H1 (cell line): ENCODE measurements at regions not wholly inside any gene's neighbourhood (a gene's known extent, or its start where the extent isn't known, plus 50 kb on each side); places are given as distances from the start of the nearest gene placed in this dataset.

ENCODE experiments used
- CTCF ChIA-PET: fragments of 300-600 bp; sonication (Branson Sonifier 250); formaldehyde crosslinking; loops from one replicate; lab custom pipeline; 2021; ENCODE audit not compliant: partially characterized antibody; lab: Charles Lee
- POLR2A ChIA-PET: fragments of 300-600 bp; sonication (Branson Sonifier 250); formaldehyde crosslinking; loops from one replicate; lab custom pipeline; 2021; ENCODE audit warnings: inconsistent platforms; ENCODE audit not compliant: partially characterized antibody; lab: Charles Lee
- DNase-seq, 2 experiments: peaks; one replicate each; pipeline versions ENCODE4 v3.0.0 to v3.0.0-alpha.2; 2010 to 2022; ENCODE audit warnings: low spot score in 2 of 2, low read depth in 1 of 2, mixed read lengths in 1 of 2
- FAIRE-seq: peaks from 2 replicates; lab custom pipeline; 2011; peaks lifted over from hg19 to GRCh38; lab: Jason Lieb, UNC
- H2AFZ ChIP-seq: 2 replicates; pipeline ENCODE4 v1.8.1; 2012; ENCODE audit warnings: low read length, inconsistent platforms
- H2AK5ac ChIP-seq: 2 replicates; pipeline ENCODE4 v1.6.1; 2013; ENCODE audit warnings: low read depth, low read length
- H2BK120ac ChIP-seq: replicated peaks from 2 replicates; pipeline ENCODE3; 2013; ENCODE audit warnings: low read depth, low read length, inconsistent platforms
- H2BK12ac ChIP-seq: 2 replicates; pipeline ENCODE4 v1.6.1; 2013; ENCODE audit warnings: low read depth, low read length
- H2BK15ac ChIP-seq: 2 replicates; pipeline ENCODE4 v1.6.1; 2013; ENCODE audit warnings: low read length
- H2BK20ac ChIP-seq: 2 replicates; pipeline ENCODE4 v1.6.1; 2013; ENCODE audit warnings: low read length
- H2BK5ac ChIP-seq: 2 replicates; pipeline ENCODE4 v1.6.1; 2013; ENCODE audit warnings: low read depth, low read length
- H3K14ac ChIP-seq: 2 replicates; pipeline ENCODE4 v1.6.1; 2013; ENCODE audit warnings: inconsistent platforms; ENCODE audit not compliant: insufficient read length
- H3K18ac ChIP-seq: 2 replicates; pipeline ENCODE4 v1.6.1; 2013; ENCODE audit warnings: low read length; ENCODE audit errors: extremely low read depth
- H3K23ac ChIP-seq: 2 replicates; pipeline ENCODE4 v1.6.1; 2013; ENCODE audit warnings: inconsistent platforms; ENCODE audit not compliant: insufficient read length
- H3K23me2 ChIP-seq: 2 replicates; pipeline ENCODE4 v1.6.1; 2013; ENCODE audit warnings: low read depth, low read length
- H3K27ac ChIP-seq: 2 replicates; pipeline ENCODE4 v1.6.1; 2011; ENCODE audit warnings: low read depth, low read length, inconsistent platforms
- H3K27me3 ChIP-seq, 4 experiments: replicated peaks in 1 of 4; 1 replicate in 1 of 4; 2 replicates in 3 of 4; pipeline versions ENCODE4 v1.6.1 to v1.8.1; 2011 to 2013; ENCODE audit warnings: low read length in 3 of 4, mild to moderate bottlenecking in 3 of 4, inconsistent platforms in 2 of 4, mixed read lengths in 2 of 4, moderate library complexity in 1 of 4; ENCODE audit not compliant: control insufficient read depth in 3 of 4, insufficient read depth in 3 of 4; ENCODE audit errors: extremely low read depth in 1 of 4
- H3K36me3 ChIP-seq, 4 experiments: 2 replicates each; pipeline versions ENCODE4 v1.6.1 to v1.8.1; 2011 to 2013; ENCODE audit warnings: mild to moderate bottlenecking in 4 of 4, low read length in 3 of 4, moderate library complexity in 2 of 4, control low read depth in 1 of 4, inconsistent platforms in 1 of 4; ENCODE audit not compliant: insufficient read depth in 4 of 4, control insufficient read depth in 2 of 4
- H3K4ac ChIP-seq: replicated peaks from 2 replicates; pipeline ENCODE3; 2013; ENCODE audit warnings: low read length, low read depth, mixed read lengths, inconsistent platforms; ENCODE audit not compliant: insufficient read length
- H3K4me1 ChIP-seq, 4 experiments: replicated peaks in 1 of 4; 1 replicate in 1 of 4; 2 replicates in 3 of 4; pipeline versions ENCODE4 v1.6.1 to v1.8.1; 2011 to 2013; ENCODE audit warnings: low read length in 3 of 4, inconsistent platforms in 2 of 4, mixed read lengths in 1 of 4; ENCODE audit not compliant: insufficient read depth in 4 of 4, control insufficient read depth in 3 of 4
- H3K4me2 ChIP-seq, 2 experiments: 2 replicates each; pipeline versions ENCODE4 v1.6.1 to v1.8.1; 2011 to 2013; ENCODE audit warnings: low read depth in 2 of 2, low read length in 2 of 2, control low read depth in 1 of 2, inconsistent platforms in 1 of 2, mild to moderate bottlenecking in 1 of 2; ENCODE audit not compliant: insufficient read depth in 1 of 2
- H3K4me3 ChIP-seq, 4 experiments: fragments of 200-600, 300-600 bp in 1 of 4; sonication (generic), shearing (Covaris generic), sonication (Bioruptor Twin) in 1 of 4; 2 replicates each; pipeline versions ENCODE4 v1.5.1 to v1.8.1; 2011 to 2016; ENCODE audit warnings: low read length in 4 of 4, low read depth in 3 of 4, control low read depth in 2 of 4, inconsistent platforms in 2 of 4, mild to moderate bottlenecking in 2 of 4, mixed read lengths in 1 of 4, moderate library complexity in 1 of 4; ENCODE audit not compliant: insufficient read depth in 2 of 4; ENCODE audit errors: extremely low read depth in 1 of 4
- H3K56ac ChIP-seq: replicated peaks from 2 replicates; pipeline ENCODE3; 2013; ENCODE audit warnings: low read depth, mild to moderate bottlenecking, mixed read lengths, low read length, inconsistent platforms; ENCODE audit not compliant: insufficient read length
- H3K79me1 ChIP-seq: 2 replicates; pipeline ENCODE4 v1.6.1; 2013; ENCODE audit warnings: low read depth, low read length, control low read depth
- H3K79me2 ChIP-seq, 2 experiments: 2 replicates each; pipeline versions ENCODE4 v1.6.1 to v1.8.1; 2012 to 2013; ENCODE audit warnings: low read length in 2 of 2, mild to moderate bottlenecking in 2 of 2, inconsistent platforms in 1 of 2; ENCODE audit not compliant: insufficient read depth in 2 of 2, control insufficient read depth in 1 of 2
- H3K9ac ChIP-seq, 4 experiments: replicated peaks in 1 of 4; 1 replicate in 1 of 4; 2 replicates in 3 of 4; pipeline versions ENCODE4 v1.6.1 to v1.8.1; 2011 to 2013; ENCODE audit warnings: low read depth in 3 of 4, low read length in 3 of 4, control low read depth in 2 of 4, mild to moderate bottlenecking in 2 of 4, moderate library complexity in 2 of 4, inconsistent platforms in 1 of 4; ENCODE audit errors: extremely low read depth in 1 of 4
- H3K9me3 ChIP-seq, 2 experiments: 2 replicates each; pipeline versions ENCODE4 v1.6.1 to v1.8.1; 2012 to 2013; ENCODE audit warnings: mild to moderate bottlenecking in 2 of 2, moderate library complexity in 2 of 2, control low read depth in 1 of 2, inconsistent platforms in 1 of 2, low read depth in 1 of 2, low read length in 1 of 2, mixed read lengths in 1 of 2; ENCODE audit not compliant: insufficient read depth in 2 of 2
- H4K20me1 ChIP-seq, 2 experiments: replicated peaks in 1 of 2; 2 replicates each; pipeline versions ENCODE3 to v1.8.1; 2011 to 2013; ENCODE audit warnings: inconsistent platforms in 2 of 2, low read length in 2 of 2, mild to moderate bottlenecking in 1 of 2; ENCODE audit not compliant: insufficient read depth in 2 of 2, control insufficient read depth in 1 of 2
- H4K5ac ChIP-seq: 2 replicates; pipeline ENCODE4 v1.6.1; 2013; ENCODE audit warnings: low read length, low read depth, mixed read lengths, inconsistent platforms; ENCODE audit not compliant: insufficient read length
- H4K8ac ChIP-seq: 2 replicates; pipeline ENCODE4 v1.8.0; 2013; ENCODE audit warnings: mild to moderate bottlenecking, moderate library complexity, low read length, inconsistent platforms; ENCODE audit not compliant: insufficient read depth; ENCODE audit errors: extremely low read depth
- H4K91ac ChIP-seq: replicated peaks from 2 replicates; pipeline ENCODE3; 2013; ENCODE audit warnings: low read length, mixed read lengths, inconsistent platforms; ENCODE audit not compliant: insufficient read length
- CTBP2 ChIP-seq: IDR thresholded peaks from 2 replicates; pipeline ENCODE4 v1.7.0; 2011; ENCODE audit warnings: borderline replicate concordance, mild to moderate bottlenecking, moderate library complexity, mixed read lengths, low read length; ENCODE audit not compliant: insufficient read depth, insufficient read length
- KDM4A ChIP-seq: IDR thresholded peaks from one replicate; pipeline ENCODE4 v1.7.1; 2012; ENCODE audit warnings: low read depth, mild to moderate bottlenecking, moderate library complexity, low read length, inconsistent platforms; ENCODE audit not compliant: severe bottlenecking
- USF2 ChIP-seq: IDR thresholded peaks from 2 replicates; pipeline ENCODE4 v1.6.1; 2011; ENCODE audit warnings: low read length, improper control_type of control experiment
- WGBS, 2 experiments: shearing (Covaris generic) in 1 of 2; methylation state at CpG; one replicate each; pipeline versions ENCODE4 v1.1.6 to v1.1.7; 2013 to 2015; ENCODE audit warnings: low lambda C conversion rate in 2 of 2, mixed read lengths in 2 of 2, inconsistent platforms in 1 of 2, low coverage in 1 of 2, missing lambda C conversion rate in 1 of 2; ENCODE audit not compliant: insufficient replicate concordance in 2 of 2, insufficient coverage in 1 of 2, insufficient read length in 1 of 2; ENCODE audit errors: extremely low coverage in 1 of 2, missing lambda C conversion rate in 1 of 2; 5-methylcytosine and 5-hydroxymethylcytosine counted together

GRCh38 chr2:239826786-239827522 is 198.2 kb downstream of the NDUFA10 start:
- no peaks in the 10 kb centered on the region; a peak in 1 of 7 replicates for H3K27me3 ChIP-seq
- no peak for FAIRE-seq

More at GRCh38 chr2:239826786-239827522, 198.2 kb downstream of the NDUFA10 start:
- peak in 1 of 2 experiments; percentile 36 for DNase-seq
- POLR2A ChIA-PET = no interaction called here
- Histone ChIP-seq H3K4me3 (no peak overlapping the region), H3K18ac (no peak overlapping the region), H3K9ac (no peak overlapping the region), H3K14ac (no peak overlapping the region), H2BK12ac (no peak overlapping the region), H3K56ac (no peak overlapping the region), H3K4me2 (no peak overlapping the region), H3K23me2 (no peaks in the 10 kb centered on the region), H3K79me1 (no peaks in the 10 kb centered on the region), H2BK15ac (no peak overlapping the region), H3K9me3 (no peaks in the 10 kb centered on the region), H2AFZ (no peak overlapping the region), H3K4ac (no peak overlapping the region), H3K36me3 (no peaks in the 10 kb centered on the region), H3K79me2 (no peaks in the 10 kb centered on the region), H4K20me1 (no peaks in the 10 kb centered on the region), H3K27ac (no peak overlapping the region), H2BK5ac (no peak overlapping the region), H3K23ac (no peak overlapping the region), H2AK5ac (no peak overlapping the region), H4K5ac (no peak overlapping the region), H3K4me1 (peaks cover 0 to 9% (median 5%) of the 10 kb centered on the region in 4 experiments; a peak in 6 of 7 replicates), H2BK120ac (no peak overlapping the region), H4K8ac (no peak overlapping the region), H4K91ac (no peak overlapping the region), H2BK20ac (no peak overlapping the region)
- CTCF ChIA-PET = no interaction called here
- TF ChIP-seq KDM4A = no peak
- no peak for TF ChIP-seq CTBP2
- no peak for TF ChIP-seq USF2
- 85% methylated on average over 14 of the region's 21 CpGs; no CpG with 5 or more reads in 1 of the 2 experiments for WGBS, 2 experiments
